HEK293 (cell line): ENCODE measurements at regions not wholly inside any gene's neighbourhood (a gene's known extent, or its start where the extent isn't known, plus 50 kb on each side); places are given as distances from the start of the nearest gene placed in this dataset.

Experiments used
- CTCF ChIA-PET: fragments of 350-600 bp; formaldehyde crosslinking; extraction: SDS; loops from one replicate; lab custom pipeline; 2021; ENCODE audit warnings: antibody characterized with exemption; lab: Yijun Ruan, JAX
- POLR2A ChIA-PET: fragments of 300-600 bp; formaldehyde crosslinking; extraction: SDS; loops from one replicate; lab custom pipeline; 2020; ENCODE audit warnings: antibody characterized with exemption, inconsistent platforms; lab: Yijun Ruan, JAX
- H3K27ac ChIP-seq: fragments of 200-500 bp; sonication (Bioruptor generic); 2 replicates; pipeline ENCODE4 v1.5.1; 2014; ENCODE audit warnings: low read depth, low read length, control low read depth, inconsistent platforms; ENCODE audit errors: extremely low read depth
- H3K36me3 ChIP-seq, 2 experiments: fragments of 200-500 bp in 1 of 2; sonication (Bioruptor generic) in 1 of 2; 1 replicate in 1 of 2; 2 replicates in 1 of 2; pipeline ENCODE4 v1.5.1; 2014 to 2017; ENCODE audit warnings: inconsistent platforms in 2 of 2, low read length in 2 of 2; ENCODE audit not compliant: control insufficient read depth in 2 of 2, insufficient read depth in 1 of 2
- H3K4me1 ChIP-seq: fragments of 200-500 bp; sonication (Bioruptor generic); 2 replicates; pipeline ENCODE4 v1.5.1; 2014; ENCODE audit warnings: mild to moderate bottlenecking, low read length, inconsistent platforms; ENCODE audit not compliant: control insufficient read depth, insufficient read depth
- H3K4me3 ChIP-seq: 2 replicates; pipeline ENCODE4 v1.5.1; 2011; ENCODE audit warnings: low read depth, mild to moderate bottlenecking, control low read depth, low read length, moderate library complexity
- H3K9me3 ChIP-seq: fragments of 200-500 bp; sonication (Bioruptor generic); 2 replicates; pipeline ENCODE4 v1.5.1; 2014; ENCODE audit warnings: low read depth, low read length, inconsistent platforms; ENCODE audit not compliant: control insufficient read depth, insufficient read depth
- BCL11B ChIP-seq: fragments of 450-650 bp; formaldehyde crosslinking; IDR thresholded peaks from 2 replicates; pipeline ENCODE4 v1.5.1; 2016; ENCODE audit warnings: low read depth, missing biosample characterization, missing genetic modification characterization
- GLIS1 ChIP-seq: fragments of 450-650 bp; formaldehyde crosslinking; IDR thresholded peaks from 2 replicates; pipeline ENCODE4 v1.5.1; 2016; ENCODE audit warnings: missing biosample characterization, missing genetic modification characterization
- HOXC10 ChIP-seq: sonication (generic); formaldehyde crosslinking; IDR thresholded peaks from 2 replicates; pipeline ENCODE4 v1.8.1; 2023; ENCODE audit warnings: mild to moderate bottlenecking, missing genetic modification reagents
- KLF9 ChIP-seq: fragments of 450-650 bp; formaldehyde crosslinking; IDR thresholded peaks from 2 replicates; pipeline ENCODE4 v1.5.1; 2016; ENCODE audit warnings: missing biosample characterization, missing genetic modification characterization, low read depth
- ZFP3 ChIP-seq: fragments of 450-650 bp; formaldehyde crosslinking; IDR thresholded peaks from 2 replicates; pipeline ENCODE4 v1.5.1; 2016; ENCODE audit warnings: low read depth, missing biosample characterization, missing genetic modification characterization
- ZFP69B ChIP-seq: fragments of 450-650 bp; formaldehyde crosslinking; IDR thresholded peaks from 2 replicates; pipeline ENCODE4 v1.5.1; 2016; ENCODE audit warnings: missing biosample characterization, missing genetic modification characterization
- ZNF184 ChIP-seq: fragments of 450-650 bp; IDR thresholded peaks from 2 replicates; pipeline ENCODE4 v1.5.1; 2018; ENCODE audit warnings: missing biosample characterization, mild to moderate bottlenecking, missing genetic modification characterization
- ZNF221 ChIP-seq: fragments of 450-650 bp; formaldehyde crosslinking; IDR thresholded peaks from 2 replicates; pipeline ENCODE4 v1.5.1; 2017; ENCODE audit warnings: missing biosample characterization, missing genetic modification characterization, borderline replicate concordance
- ZNF311 ChIP-seq: fragments of 450-650 bp; formaldehyde crosslinking; IDR thresholded peaks from 2 replicates; pipeline ENCODE4 v1.5.1; 2017; ENCODE audit warnings: missing biosample characterization, missing genetic modification characterization, borderline replicate concordance
- ZNF391 ChIP-seq: fragments of 450-650 bp; formaldehyde crosslinking; IDR thresholded peaks from 2 replicates; pipeline ENCODE4 v1.5.1; 2016; ENCODE audit warnings: low read depth, missing biosample characterization, missing genetic modification characterization, borderline replicate concordance
- ZNF660 ChIP-seq: fragments of 450-650 bp; IDR thresholded peaks from 2 replicates; pipeline ENCODE4 v1.5.1; 2018; ENCODE audit warnings: missing biosample characterization, mild to moderate bottlenecking, missing genetic modification characterization
- ZNF776 ChIP-seq: fragments of 450-650 bp; formaldehyde crosslinking; IDR thresholded peaks from 2 replicates; pipeline ENCODE4 v1.5.0; 2017; ENCODE audit warnings: missing biosample characterization, missing genetic modification characterization, borderline replicate concordance
- ZNF777 ChIP-seq: fragments of 450-650 bp; formaldehyde crosslinking; IDR thresholded peaks from 2 replicates; pipeline ENCODE4 v1.5.1; 2017; ENCODE audit warnings: missing biosample characterization, missing genetic modification characterization, borderline replicate concordance
- ZNF791 ChIP-seq: fragments of 450-650 bp; formaldehyde crosslinking; IDR thresholded peaks from 2 replicates; pipeline ENCODE4 v1.5.1; 2016; ENCODE audit warnings: missing biosample characterization, missing genetic modification characterization
- ZSCAN16 ChIP-seq: fragments of 450-650 bp; formaldehyde crosslinking; IDR thresholded peaks from 2 replicates; pipeline ENCODE4 v1.5.1; 2016; ENCODE audit warnings: missing biosample characterization, missing genetic modification characterization
- TF ChIP-seq, protein P1 (sequence below): fragments of 450-650 bp; formaldehyde crosslinking; IDR thresholded peaks from 2 replicates; pipeline ENCODE4 v1.5.1; 2016; ENCODE audit warnings: missing biosample characterization, missing genetic modification characterization, low read depth
- TF ChIP-seq, protein P2 (sequence below): fragments of 450-650 bp; formaldehyde crosslinking; IDR thresholded peaks from 2 replicates; pipeline ENCODE4 v1.5.1; 2016; ENCODE audit warnings: missing biosample characterization, missing genetic modification characterization
- TF ChIP-seq, protein P3 (sequence below): fragments of 450-650 bp; formaldehyde crosslinking; IDR thresholded peaks from 2 replicates; pipeline ENCODE4 v1.5.1; 2016; ENCODE audit warnings: missing biosample characterization, missing genetic modification characterization, borderline replicate concordance
- TF ChIP-seq, protein P4 (sequence below): fragments of 450-650 bp; formaldehyde crosslinking; IDR thresholded peaks from 2 replicates; pipeline ENCODE4 v1.5.1; 2016; ENCODE audit warnings: missing biosample characterization, missing genetic modification characterization
- TF ChIP-seq, protein P5 (sequence below): fragments of 450-650 bp; formaldehyde crosslinking; conservative IDR thresholded peaks from 2 replicates; pipeline ENCODE4 v1.5.1; 2016; ENCODE audit warnings: low read depth, missing biosample characterization, missing genetic modification characterization
- TF ChIP-seq, protein P6 (sequence below): fragments of 450-650 bp; formaldehyde crosslinking; IDR thresholded peaks from 2 replicates; pipeline ENCODE4 v1.5.1; 2016; ENCODE audit warnings: missing biosample characterization, missing genetic modification characterization

DNA sequence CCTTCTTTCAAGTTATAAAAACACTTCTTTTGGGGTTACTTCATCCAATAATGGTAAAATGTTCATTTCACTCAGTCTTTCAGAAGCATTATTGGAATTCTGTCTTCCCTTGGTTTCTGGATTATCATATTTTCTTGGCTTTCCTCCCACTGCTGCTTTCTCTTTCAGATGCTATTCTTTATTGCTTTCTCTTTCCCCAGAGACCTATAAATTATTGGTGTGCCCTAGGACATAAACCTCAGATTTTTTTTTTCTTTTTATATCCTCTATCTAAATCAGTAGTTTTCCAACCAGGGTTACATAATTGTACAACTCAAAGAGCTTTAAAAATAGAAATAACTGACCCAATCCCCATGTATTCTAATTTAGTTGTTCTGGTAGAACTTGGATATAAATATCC lies 1005.5 kb downstream of the ARAP2 start:
- no peak overlapping the region for H3K27ac ChIP-seq
- no peaks in the 10 kb centered on the region for H3K9me3 ChIP-seq
- TF ChIP-seq, protein P1, sequence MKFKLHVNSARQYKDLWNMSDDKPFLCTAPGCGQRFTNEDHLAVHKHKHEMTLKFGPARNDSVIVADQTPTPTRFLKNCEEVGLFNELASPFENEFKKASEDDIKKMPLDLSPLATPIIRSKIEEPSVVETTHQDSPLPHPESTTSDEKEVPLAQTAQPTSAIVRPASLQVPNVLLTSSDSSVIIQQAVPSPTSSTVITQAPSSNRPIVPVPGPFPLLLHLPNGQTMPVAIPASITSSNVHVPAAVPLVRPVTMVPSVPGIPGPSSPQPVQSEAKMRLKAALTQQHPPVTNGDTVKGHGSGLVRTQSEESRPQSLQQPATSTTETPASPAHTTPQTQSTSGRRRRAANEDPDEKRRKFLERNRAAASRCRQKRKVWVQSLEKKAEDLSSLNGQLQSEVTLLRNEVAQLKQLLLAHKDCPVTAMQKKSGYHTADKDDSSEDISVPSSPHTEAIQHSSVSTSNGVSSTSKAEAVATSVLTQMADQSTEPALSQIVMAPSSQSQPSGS: no peak
- TF ChIP-seq HOXC10 (no peak), GLIS1 (no peak), KLF9 (tag by site-specific recombination) (no peak), ZNF311 (tag by site-specific recombination) (no peak), ZNF660 (no peak), ZFP69B (tag by site-specific recombination) (no peak)
- TF ChIP-seq, protein P2, sequence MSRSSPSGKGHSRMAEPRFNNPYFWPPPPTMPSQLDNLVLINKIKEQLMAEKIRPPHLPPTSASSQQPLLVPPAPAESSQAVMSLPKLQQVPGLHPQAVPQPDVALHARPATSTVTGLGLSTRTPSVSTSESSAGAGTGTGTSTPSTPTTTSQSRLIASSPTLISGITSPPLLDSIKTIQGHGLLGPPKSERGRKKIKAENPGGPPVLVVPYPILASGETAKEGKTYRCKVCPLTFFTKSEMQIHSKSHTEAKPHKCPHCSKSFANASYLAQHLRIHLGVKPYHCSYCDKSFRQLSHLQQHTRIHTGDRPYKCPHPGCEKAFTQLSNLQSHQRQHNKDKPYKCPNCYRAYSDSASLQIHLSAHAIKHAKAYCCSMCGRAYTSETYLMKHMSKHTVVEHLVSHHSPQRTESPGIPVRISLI (tag by site-specific recombination): no peak
- ChIA-PET CTCF (no interaction called here), POLR2A (no interaction called here)
- no peak overlapping the region for H3K4me3 ChIP-seq
- no peaks in the 10 kb centered on the region for H3K36me3 ChIP-seq
- H3K4me1 ChIP-seq: no peaks in the 10 kb centered on the region

DNA sequence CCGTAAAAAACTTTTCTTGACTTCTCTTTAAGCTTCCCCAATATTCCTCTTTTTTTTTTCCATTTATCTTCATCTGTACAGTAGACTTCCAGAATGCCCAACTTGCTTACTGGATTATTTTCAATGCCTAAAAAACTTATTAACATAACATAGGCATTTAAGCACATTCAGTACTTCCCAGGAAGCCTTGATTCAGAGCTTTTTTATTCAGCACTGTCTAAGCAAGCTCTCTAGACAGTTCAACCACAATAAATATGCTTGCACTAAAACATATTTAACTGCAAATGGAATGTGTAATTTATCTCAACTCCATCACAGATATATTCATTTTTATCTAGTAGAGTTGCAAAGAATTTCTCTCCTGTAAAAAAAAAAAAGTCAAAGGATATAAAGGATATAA lies 997.8 kb downstream of the ARAP2 start:
- no peaks in the 10 kb centered on the region for H3K4me1 ChIP-seq
- H3K27ac ChIP-seq: no peak overlapping the region
- no peak for TF ChIP-seq ZNF776
- no peak for TF ChIP-seq ZNF791 (tag by site-specific recombination)
- TF ChIP-seq, protein P3, sequence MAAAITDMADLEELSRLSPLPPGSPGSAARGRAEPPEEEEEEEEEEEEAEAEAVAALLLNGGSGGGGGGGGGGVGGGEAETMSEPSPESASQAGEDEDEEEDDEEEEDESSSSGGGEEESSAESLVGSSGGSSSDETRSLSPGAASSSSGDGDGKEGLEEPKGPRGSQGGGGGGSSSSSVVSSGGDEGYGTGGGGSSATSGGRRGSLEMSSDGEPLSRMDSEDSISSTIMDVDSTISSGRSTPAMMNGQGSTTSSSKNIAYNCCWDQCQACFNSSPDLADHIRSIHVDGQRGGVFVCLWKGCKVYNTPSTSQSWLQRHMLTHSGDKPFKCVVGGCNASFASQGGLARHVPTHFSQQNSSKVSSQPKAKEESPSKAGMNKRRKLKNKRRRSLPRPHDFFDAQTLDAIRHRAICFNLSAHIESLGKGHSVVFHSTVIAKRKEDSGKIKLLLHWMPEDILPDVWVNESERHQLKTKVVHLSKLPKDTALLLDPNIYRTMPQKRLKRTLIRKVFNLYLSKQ: no peak
- no peak for TF ChIP-seq ZFP3 (tag by site-specific recombination)
- TF ChIP-seq, protein P4, sequence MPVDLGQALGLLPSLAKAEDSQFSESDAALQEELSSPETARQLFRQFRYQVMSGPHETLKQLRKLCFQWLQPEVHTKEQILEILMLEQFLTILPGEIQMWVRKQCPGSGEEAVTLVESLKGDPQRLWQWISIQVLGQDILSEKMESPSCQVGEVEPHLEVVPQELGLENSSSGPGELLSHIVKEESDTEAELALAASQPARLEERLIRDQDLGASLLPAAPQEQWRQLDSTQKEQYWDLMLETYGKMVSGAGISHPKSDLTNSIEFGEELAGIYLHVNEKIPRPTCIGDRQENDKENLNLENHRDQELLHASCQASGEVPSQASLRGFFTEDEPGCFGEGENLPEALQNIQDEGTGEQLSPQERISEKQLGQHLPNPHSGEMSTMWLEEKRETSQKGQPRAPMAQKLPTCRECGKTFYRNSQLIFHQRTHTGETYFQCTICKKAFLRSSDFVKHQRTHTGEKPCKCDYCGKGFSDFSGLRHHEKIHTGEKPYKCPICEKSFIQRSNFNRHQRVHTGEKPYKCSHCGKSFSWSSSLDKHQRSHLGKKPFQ (tag by site-specific recombination): no peak
- H3K9me3 ChIP-seq: no peaks in the 10 kb centered on the region
- ChIA-PET POLR2A (no interaction called here), CTCF (no interaction called here)
- no peak overlapping the region for H3K4me3 ChIP-seq
- no peaks in the 10 kb centered on the region for H3K36me3 ChIP-seq

DNA sequence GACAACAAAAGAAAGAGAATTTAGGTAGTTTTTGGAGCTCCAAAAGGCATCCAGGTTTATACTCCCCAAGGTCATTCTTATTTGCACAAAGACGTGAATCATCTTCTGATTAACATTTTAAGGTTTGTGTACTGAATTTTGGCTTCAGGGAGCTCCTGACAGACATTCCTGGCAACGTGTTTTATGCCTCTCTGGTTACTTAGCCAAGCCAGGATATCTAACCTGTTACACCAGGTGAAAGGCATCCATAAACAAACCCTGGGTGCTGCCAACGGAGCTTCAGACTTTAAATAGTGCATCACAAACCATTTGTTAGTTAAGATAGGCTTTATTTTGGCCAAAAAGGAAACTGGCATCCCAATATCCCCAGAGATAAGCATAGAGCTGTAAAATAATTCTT lies 997.3 kb downstream of the ARAP2 start:
- Histone ChIP-seq H3K4me3 (no peak overlapping the region), H3K36me3 (no peaks in the 10 kb centered on the region), H3K27ac (no peak overlapping the region), H3K9me3 (no peaks in the 10 kb centered on the region), H3K4me1 (no peaks in the 10 kb centered on the region)
- ChIA-PET CTCF (no interaction called here), POLR2A (no interaction called here)
- TF ChIP-seq BCL11B (tag by site-specific recombination) (no peak), ZNF184 (tag by site-specific recombination) (no peak), ZNF391 (tag by site-specific recombination) (no peak), ZNF221 (no peak), ZNF777 (tag by site-specific recombination) (no peak), ZSCAN16 (tag by site-specific recombination) (no peak)
- TF ChIP-seq, protein P5, sequence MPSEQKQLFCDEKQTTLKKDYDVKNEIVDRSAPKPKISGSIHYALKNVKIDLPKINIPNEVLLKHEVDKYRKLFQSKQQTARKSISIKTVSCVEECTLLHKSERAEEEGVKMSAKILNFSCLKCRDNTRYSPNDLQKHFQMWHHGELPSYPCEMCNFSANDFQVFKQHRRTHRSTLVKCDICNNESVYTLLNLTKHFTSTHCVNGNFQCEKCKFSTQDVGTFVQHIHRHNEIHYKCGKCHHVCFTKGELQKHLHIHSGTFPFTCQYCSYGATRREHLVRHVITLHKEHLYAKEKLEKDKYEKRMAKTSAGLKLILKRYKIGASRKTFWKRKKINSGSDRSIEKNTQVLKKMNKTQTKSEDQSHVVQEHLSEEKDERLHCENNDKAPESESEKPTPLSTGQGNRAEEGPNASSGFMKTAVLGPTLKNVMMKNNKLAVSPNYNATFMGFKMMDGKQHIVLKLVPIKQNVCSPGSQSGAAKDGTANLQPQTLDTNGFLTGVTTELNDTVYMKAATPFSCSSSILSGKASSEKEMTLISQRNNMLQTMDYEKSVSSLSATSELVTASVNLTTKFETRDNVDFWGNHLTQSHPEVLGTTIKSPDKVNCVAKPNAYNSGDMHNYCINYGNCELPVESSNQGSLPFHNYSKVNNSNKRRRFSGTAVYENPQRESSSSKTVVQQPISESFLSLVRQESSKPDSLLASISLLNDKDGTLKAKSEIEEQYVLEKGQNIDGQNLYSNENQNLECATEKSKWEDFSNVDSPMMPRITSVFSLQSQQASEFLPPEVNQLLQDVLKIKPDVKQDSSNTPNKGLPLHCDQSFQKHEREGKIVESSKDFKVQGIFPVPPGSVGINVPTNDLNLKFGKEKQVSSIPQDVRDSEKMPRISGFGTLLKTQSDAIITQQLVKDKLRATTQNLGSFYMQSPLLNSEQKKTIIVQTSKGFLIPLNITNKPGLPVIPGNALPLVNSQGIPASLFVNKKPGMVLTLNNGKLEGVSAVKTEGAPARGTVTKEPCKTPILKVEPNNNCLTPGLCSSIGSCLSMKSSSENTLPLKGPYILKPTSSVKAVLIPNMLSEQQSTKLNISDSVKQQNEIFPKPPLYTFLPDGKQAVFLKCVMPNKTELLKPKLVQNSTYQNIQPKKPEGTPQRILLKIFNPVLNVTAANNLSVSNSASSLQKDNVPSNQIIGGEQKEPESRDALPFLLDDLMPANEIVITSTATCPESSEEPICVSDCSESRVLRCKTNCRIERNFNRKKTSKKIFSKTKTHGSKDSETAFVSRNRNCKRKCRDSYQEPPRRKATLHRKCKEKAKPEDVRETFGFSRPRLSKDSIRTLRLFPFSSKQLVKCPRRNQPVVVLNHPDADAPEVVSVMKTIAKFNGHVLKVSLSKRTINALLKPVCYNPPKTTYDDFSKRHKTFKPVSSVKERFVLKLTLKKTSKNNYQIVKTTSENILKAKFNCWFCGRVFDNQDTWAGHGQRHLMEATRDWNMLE (tag by site-specific recombination): no peak
- TF ChIP-seq, protein P6, sequence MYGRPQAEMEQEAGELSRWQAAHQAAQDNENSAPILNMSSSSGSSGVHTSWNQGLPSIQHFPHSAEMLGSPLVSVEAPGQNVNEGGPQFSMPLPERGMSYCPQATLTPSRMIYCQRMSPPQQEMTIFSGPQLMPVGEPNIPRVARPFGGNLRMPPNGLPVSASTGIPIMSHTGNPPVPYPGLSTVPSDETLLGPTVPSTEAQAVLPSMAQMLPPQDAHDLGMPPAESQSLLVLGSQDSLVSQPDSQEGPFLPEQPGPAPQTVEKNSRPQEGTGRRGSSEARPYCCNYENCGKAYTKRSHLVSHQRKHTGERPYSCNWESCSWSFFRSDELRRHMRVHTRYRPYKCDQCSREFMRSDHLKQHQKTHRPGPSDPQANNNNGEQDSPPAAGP (tag by site-specific recombination): no peak
